ENCODE measurements at regions not wholly inside any gene's neighbourhood (a gene's known extent, or its start where the extent isn't known, plus 50 kb on each side); places are given as distances from the start of the nearest gene placed in this dataset.

DNA sequence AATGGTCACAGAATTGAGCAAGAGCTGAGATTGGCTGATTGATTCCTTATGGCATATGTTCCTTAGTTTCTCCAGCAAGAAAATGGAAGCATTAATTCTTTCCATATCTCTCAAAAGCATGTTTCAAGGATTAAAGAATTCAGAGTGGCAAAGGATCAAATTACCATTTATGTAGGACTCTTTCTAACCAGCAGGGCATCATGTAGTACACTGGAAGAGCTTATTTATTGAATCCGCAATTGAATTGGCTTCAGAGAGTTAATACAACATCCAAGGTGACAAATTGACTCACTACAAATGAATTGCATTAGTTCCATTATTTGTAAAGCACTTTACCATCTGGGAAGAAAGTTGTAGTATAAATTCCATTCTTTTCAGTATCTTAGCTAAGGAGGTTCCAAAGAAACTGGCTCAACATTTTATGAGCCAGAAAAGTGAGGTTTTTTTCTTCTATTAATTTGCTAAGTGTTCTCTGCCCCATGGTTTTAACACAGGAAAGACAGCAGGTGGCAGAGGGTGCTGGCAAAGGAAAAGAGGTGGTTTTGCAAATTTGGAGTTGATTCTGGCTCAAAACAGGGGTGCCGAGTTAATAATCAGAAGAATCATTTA lies 409.9 kb downstream of the MTX2 start:
- DNase-seq (ENCODE audit: low read depth in 2 of 2), result no peak

GRCh38 chr2:176680916-176681516 lies 411.8 kb downstream of the MTX2 start:
- no peak for DNase-seq (ENCODE audit: low read depth in 2 of 2)

- DNase-seq (ENCODE audit: low read depth in 2 of 2), result no peak
Observed at GRCh38 chr2:176681584-176682115, 412.4 kb downstream of the MTX2 start.

- no peak for DNase-seq (ENCODE audit: low read depth in 2 of 2)
Observed at GRCh38 chr2:176682278-176682677, 413.0 kb downstream of the MTX2 start.

GRCh38 chr2:176683618-176684111 lies 414.4 kb downstream of the MTX2 start:
- no peak for DNase-seq (ENCODE audit: low read depth in 2 of 2)

DNA sequence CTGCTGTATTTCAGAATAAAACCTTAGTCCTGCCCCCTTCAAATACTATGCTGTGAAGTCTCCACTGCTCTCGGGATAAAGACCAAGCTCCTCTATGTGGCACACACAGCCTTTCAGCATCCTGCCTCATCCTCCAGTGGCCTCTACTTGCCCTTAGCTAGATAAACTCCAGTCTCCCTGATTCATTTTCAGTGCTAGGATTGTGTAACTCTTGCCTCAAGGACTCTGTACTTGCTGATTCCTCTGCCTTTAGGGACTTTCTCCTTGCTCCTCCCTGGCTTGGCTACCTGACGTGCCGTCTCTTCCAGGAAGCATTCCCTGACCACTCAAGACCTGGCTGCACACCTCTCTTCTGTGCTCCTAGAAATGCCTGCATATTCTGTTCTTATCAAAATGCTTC lies 416.7 kb downstream of the MTX2 start:
- DNase-seq (ENCODE audit: low read depth in 2 of 2), result no peak

- DNase-seq (ENCODE audit: low read depth in 2 of 2), result no peak
Observed at GRCh38 chr2:176686328-176686727, 417.1 kb downstream of the MTX2 start.

GRCh38 chr2:176687342-176687741 lies 418.1 kb downstream of the MTX2 start:
- DNase-seq (ENCODE audit: low read depth in 2 of 2), result no peak

- no peak for DNase-seq (ENCODE audit: low read depth in 2 of 2)
Observed at GRCh38 chr2:176687944-176688343, 418.7 kb downstream of the MTX2 start.

DNA sequence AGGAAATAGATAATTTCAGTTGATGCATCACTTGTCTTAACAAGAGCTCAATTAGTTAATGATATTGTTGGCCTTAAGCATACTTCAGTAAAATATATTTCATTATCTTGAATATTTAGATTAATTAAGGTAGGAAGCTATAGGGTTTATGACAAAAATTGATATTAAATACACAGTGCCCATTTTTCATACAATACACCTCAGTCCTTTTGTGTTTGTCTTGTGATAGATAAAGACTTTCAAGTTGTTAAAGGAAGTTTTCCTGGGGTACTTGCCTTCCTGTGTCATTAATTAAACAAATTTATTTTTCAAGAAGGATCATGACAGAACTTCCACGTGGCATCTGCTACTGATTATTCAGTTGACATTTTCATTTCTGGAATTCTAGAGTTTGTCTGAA lies 420.5 kb downstream of the MTX2 start:
- no peak for DNase-seq (ENCODE audit: low read depth in 2 of 2)

DNA sequence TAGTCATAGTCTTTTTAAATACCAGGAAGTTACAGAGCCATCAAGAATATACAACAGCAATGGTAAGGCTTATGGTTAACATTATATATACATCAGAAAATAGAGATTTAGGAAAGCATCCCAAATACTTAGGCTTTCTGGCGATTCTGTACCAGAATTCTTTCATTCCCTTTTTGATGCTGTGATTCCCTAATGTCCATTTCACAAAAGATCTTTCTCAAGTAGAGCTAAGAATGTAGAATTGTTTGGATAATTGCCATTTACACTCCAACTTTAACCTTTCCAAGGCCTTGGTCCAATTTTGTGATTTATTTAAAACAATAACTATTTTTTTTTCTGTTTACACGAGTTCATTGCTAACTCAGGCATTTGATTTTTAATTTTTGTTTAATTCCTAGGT lies 422.2 kb downstream of the MTX2 start:
- no peak for DNase-seq (ENCODE audit: low read depth in 2 of 2)

GRCh38 chr2:176692533-176692932 lies 423.3 kb downstream of the MTX2 start:
- DNase-seq (ENCODE audit: low read depth in 2 of 2), result no peak

DNA sequence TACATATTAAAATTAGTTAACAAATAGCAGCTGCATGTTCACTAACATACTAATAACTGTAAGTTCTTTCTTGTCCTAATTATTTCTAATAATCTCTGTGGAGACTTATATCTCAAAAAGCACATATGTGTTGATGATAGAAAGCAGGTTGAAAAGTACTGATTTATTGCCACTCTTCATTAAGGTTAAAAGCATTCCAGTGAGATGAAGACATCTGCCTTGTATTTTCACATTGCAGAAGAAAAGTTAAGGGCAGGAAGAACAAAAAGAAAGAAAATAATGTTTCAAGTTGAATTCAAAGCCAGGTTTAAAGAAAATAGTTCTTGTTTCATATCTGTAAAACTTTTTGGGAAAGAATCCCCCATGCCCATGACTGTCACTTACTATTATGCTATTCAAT lies 429.9 kb downstream of the MTX2 start:
- DNase-seq (ENCODE audit: low read depth in 2 of 2), result no peak

DNA sequence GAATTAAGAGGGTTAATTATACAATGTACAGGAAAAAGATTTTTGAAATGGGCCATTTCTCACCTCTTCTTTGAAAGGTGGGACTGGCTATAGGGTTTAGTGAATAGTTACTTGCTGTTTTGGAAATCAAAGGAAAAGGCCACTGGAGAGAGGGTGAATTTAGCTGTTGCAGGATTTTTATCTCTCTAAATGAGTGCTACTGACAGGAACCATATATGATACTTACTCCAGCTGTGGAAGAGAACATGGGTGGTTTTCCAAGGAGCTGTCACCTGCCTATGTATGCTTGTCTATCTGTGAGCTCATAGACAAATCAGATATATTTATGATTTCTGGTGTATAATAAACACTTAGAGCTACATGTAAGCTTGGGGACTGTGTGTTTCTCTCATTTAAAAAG lies 430.4 kb downstream of the MTX2 start:
- no peak for DNase-seq (ENCODE audit: low read depth in 2 of 2)

- no peak for DNase-seq (ENCODE audit: low read depth in 2 of 2)
Observed at GRCh38 chr2:176702131-176702530, 432.9 kb downstream of the MTX2 start.

DNA sequence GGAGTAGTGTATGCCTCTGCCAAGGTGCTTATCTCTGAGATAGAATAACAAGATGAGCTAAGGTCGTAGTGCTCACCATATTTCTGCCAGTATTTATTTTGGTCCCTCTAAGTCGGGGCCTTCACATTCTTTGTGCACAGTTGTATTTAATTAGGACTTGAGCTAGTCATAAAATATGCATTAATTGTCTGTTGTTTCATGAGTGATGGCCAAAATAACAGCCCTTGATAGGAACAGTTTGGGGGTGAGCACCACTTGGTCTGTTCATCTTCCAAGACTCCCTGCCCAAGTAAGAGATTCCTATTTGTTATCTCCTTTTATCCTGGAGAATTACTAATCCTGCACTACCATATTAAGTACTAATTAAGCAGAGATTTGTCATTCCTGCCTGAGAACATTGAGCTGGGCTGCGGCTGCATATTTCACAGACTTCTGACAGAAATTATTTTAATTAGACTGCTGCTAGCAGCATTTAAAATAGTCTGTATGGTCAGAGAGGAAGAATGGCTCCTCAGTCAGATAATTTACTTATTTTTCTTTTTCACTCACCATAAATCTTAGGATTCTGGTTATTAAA lies 435.1 kb downstream of the MTX2 start:
- no peak for DNase-seq (ENCODE audit: low read depth in 2 of 2)

GRCh38 chr2:176709149-176709951 lies 440.1 kb downstream of the MTX2 start:
- no peak for DNase-seq (ENCODE audit: low read depth in 2 of 2)

GRCh38 chr2:176709991-176710390 lies 440.7 kb downstream of the MTX2 start:
- no peak for DNase-seq (ENCODE audit: low read depth in 2 of 2)

GRCh38 chr2:176710657-176711186 lies 441.5 kb downstream of the MTX2 start:
- no peak for DNase-seq (ENCODE audit: low read depth in 2 of 2)

DNA sequence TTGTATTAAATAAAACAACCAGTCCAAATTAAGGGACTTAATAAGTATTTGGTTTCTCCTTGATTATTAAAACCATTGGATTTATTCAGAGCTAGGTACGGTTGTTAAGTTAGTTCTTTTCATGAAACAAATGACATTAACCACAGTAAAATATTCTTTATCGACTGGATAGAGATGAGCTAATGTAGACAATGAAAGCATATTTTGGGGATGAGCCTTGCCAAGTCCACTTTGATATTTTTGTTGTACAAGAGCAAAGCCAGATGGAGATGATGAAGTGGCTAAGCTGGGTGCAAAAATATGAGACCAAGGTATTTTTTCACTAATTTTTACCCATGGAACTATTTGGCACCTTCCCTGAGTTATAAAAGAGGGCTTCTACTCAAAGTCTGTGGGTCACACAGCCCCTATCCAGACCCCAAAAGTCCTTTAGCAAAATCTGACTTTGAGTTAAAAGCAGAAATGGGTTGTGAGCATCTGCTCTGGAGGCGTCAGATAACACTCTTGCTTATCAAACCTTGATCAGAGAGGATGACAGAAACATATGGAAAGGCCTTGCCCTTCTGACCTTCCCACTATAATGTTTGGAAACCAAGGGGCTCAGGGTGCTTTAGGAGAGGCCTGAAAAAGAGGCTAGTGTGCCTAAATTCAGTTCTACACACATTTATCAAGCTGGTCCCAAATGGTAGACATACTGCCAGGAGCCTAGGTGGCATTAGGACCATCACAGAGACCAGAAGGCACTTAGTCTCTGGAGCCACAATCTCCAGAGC lies 456.8 kb downstream of the MTX2 start:
- no peak for DNase-seq (ENCODE audit: low read depth in 2 of 2)

DNA sequence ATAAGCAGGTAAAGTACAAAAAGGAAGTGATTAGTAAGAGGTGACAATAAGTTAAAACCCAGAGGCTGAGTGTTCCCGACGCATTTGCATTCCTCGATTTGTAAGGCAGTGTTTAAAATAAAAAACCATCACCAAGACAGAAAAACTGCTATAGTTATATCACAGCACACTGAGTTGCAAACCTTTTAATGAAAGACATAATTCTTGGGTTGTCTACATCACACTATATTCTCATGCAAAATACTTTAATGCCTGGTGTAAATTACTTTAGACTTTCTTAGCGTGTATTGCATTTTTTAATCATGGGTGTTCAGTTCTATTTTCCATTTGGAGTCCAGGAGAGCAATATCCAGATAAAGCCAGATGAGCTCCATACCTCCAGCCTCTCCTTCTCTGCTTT lies 458.5 kb downstream of the MTX2 start:
- DNase-seq (ENCODE audit: low read depth in 2 of 2), result no peak
